Endothelial cell of umbilical vein (primary cell): ENCODE measurements at regions not wholly inside any gene's neighbourhood (a gene's known extent, or its start where the extent isn't known, plus 50 kb on each side); places are given as distances from the start of the nearest gene placed in this dataset.
A peak's percentile ranks its signal among the peaks of the same experiment; 100 is the strongest.

Experiments used
- BruUV-seq: library from RNA; stranded (reverse); fragments of 400-500 nt; replicated peaks from 2 replicates; lab custom pipeline; 2021; lab: Mats Ljungman, UMichigan
- CTCF ChIA-PET: fragments of 300-600, 350-600 bp; sonication (Branson Sonifier 250); formaldehyde crosslinking; loops from one replicate; lab custom pipeline; 2021; ENCODE audit warnings: antibody characterized with exemption, inconsistent platforms; lab: Charles Lee
- POLR2A ChIA-PET: fragments of 300-600, 350-600 bp; sonication (Branson Sonifier 250); formaldehyde crosslinking; loops from one replicate; lab custom pipeline; 2021; ENCODE audit warnings: antibody characterized with exemption, inconsistent platforms; lab: Charles Lee
- DNase-seq: peaks from one replicate; pipeline ENCODE4 v3.0.0-alpha.2; 2011; ENCODE audit warnings: low read depth, low spot score
- FAIRE-seq: peaks from 2 replicates; lab custom pipeline; 2011; peaks lifted over from hg19 to GRCh38; lab: Jason Lieb, UNC
- H2AFZ ChIP-seq: 2 replicates; pipeline ENCODE4 v1.6.0; 2012; ENCODE audit warnings: low read depth, low read length, control low read depth, inconsistent platforms
- H3K27ac ChIP-seq: 2 replicates; pipeline ENCODE4 v1.5.1; 2011; ENCODE audit warnings: low read depth, mild to moderate bottlenecking, control low read depth, low read length, moderate library complexity; ENCODE audit not compliant: insufficient read depth
- H3K27me3 ChIP-seq, 2 experiments: 2 replicates each; pipeline versions ENCODE4 v1.6.0 to v1.6.1; 2011; ENCODE audit warnings: low read length in 2 of 2, mixed read lengths in 1 of 2; ENCODE audit not compliant: control insufficient read depth in 2 of 2, insufficient read depth in 2 of 2
- H3K36me3 ChIP-seq, 2 experiments: 2 replicates in 1 of 2; 3 replicates in 1 of 2; pipeline ENCODE4 v1.5.1; 2011; ENCODE audit warnings: low read length in 2 of 2, mild to moderate bottlenecking in 1 of 2, moderate library complexity in 1 of 2; ENCODE audit not compliant: control insufficient read depth in 2 of 2, insufficient read depth in 2 of 2; ENCODE audit errors: extremely low read depth in 1 of 2
- H3K4me1 ChIP-seq: 3 replicates; pipeline ENCODE4 v1.5.1; 2011; ENCODE audit warnings: mild to moderate bottlenecking, low read length; ENCODE audit not compliant: control insufficient read depth, insufficient read depth; ENCODE audit errors: extremely low read depth
- H3K4me2 ChIP-seq: 2 replicates; pipeline ENCODE4 v1.6.1; 2011; ENCODE audit warnings: low read length, control low read depth, mixed read lengths; ENCODE audit not compliant: insufficient read depth
- H3K4me3 ChIP-seq, 3 experiments: fragments of 200-600 bp in 1 of 3; sonication (generic), shearing (Covaris generic) in 1 of 3; replicated peaks in 1 of 3; 2 replicates each; pipeline ENCODE4 v1.5.1; 2011 to 2016; ENCODE audit warnings: control low read depth in 3 of 3, low read length in 3 of 3, mild to moderate bottlenecking in 2 of 3, inconsistent platforms in 1 of 3, low read depth in 1 of 3, moderate library complexity in 1 of 3; ENCODE audit not compliant: insufficient read depth in 1 of 3
- H3K79me2 ChIP-seq: 2 replicates; pipeline ENCODE4 v1.6.0; 2012; ENCODE audit warnings: low read length, inconsistent platforms; ENCODE audit not compliant: control insufficient read depth, insufficient read depth
- H3K9ac ChIP-seq: replicated peaks from 2 replicates; pipeline ENCODE3; 2011; ENCODE audit warnings: low read length, control low read depth; ENCODE audit not compliant: insufficient read depth; ENCODE audit errors: extremely low read depth
- H3K9me1 ChIP-seq: replicated peaks from 3 replicates; pipeline ENCODE4 v1.6.0; 2011; ENCODE audit warnings: mild to moderate bottlenecking, low read length; ENCODE audit not compliant: control insufficient read depth, insufficient read depth; ENCODE audit errors: extremely low read depth
- H3K9me3 ChIP-seq: replicated peaks from 2 replicates; pipeline ENCODE4 v1.5.1; 2012; ENCODE audit warnings: low read length, inconsistent platforms; ENCODE audit not compliant: control insufficient read depth, insufficient read depth
- H4K20me1 ChIP-seq: replicated peaks from 2 replicates; pipeline ENCODE3; 2011; ENCODE audit warnings: mild to moderate bottlenecking, low read length; ENCODE audit not compliant: control insufficient read depth, insufficient read depth; ENCODE audit errors: extremely low read depth
- FOS ChIP-seq: IDR thresholded peaks from 2 replicates; pipeline ENCODE4 v1.6.1; 2011; ENCODE audit warnings: mild to moderate bottlenecking, low read length, moderate library complexity, borderline replicate concordance; ENCODE audit not compliant: insufficient read depth
- dilution Hi-C: fragments of 300-500 bp; cut with MboI; formaldehyde crosslinking; loops from one replicate; pipeline ENCODE4 v1.15.0; 2019; ENCODE audit warnings: low sequenced_read_pairs; ENCODE audit not compliant: extremely low pct_ligation_motif_present
- intact Hi-C: fragments of 100-400 bp; cut with micrococcal nuclease; formaldehyde crosslinking; loops from one replicate; pipeline ENCODE4 v1.10.0; 2022
- TF ChIP-seq, protein P1 (sequence below), 2 donors: IDR thresholded peaks; 1 replicate in 1 of 2; 2 replicates in 1 of 2; pipeline ENCODE4 v1.5.1; 2011; ENCODE audit warnings: low read length in 2 of 2, mild to moderate bottlenecking in 2 of 2, moderate library complexity in 2 of 2, control low read depth in 1 of 2, inconsistent platforms in 1 of 2, low read depth in 1 of 2; ENCODE audit not compliant: insufficient read depth in 1 of 2; ENCODE audit errors: extremely low read depth in 1 of 2

DNA sequence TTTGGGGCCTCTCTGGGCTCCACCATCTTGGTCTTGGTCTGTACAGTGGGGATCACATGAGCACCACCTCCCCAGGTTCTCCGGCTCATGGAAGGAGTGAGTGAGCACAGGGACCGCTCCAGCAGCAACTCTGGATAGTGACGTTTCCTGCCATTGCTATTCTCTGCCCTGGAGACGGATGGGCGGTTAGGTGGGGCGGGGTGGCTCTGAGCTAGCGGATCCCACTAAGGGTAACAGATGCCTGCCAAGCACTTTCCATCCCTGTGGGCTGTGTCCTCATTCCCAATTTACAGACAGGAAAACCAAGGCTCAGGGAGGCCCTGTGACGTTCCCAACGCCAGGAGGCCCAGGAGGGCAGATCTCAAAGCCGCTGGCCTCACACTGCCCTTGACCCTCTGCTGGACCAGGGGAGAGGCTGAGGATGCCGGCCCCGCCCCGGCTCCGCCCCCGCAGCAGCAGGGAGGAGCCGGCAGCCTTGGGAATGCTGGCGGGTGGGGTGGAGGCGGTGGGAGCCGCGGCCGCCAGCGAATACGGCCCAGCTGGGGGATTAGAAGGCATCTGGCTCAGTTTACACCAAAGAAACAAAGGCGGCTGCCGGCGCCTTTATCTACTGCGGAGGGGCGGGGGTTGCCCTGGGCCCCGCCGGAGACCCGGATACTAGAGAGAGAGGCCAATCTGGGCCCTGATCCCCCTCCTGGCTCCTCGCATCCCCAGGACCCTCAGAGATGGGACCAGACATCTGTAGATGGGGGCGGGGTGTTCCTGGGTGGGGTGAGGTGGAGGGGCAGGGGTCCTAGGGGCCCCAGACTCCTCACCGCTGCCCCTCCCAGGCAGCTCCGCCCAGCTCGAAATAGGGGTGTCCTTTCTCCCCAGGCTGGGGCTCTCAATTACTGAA lies 122.3 kb upstream of the CIBAR2 start:
- DNase-seq (peak; percentile 69), FAIRE-seq (peak; percentile 81)
- no peaks in the 10 kb centered on the region for H3K79me2 ChIP-seq
- intact Hi-C loops (loop anchor here (1.0 kb wide), 1 partner anchor 60 kb away; no protein-coding TSS in a partner anchor), dilution Hi-C loops (no loop called here)
- no peak for TF ChIP-seq FOS
- H3K4me1 ChIP-seq, result peaks cover 14% of the 10 kb centered on the region
- no peaks in the 10 kb centered on the region for H3K9me3 ChIP-seq
- peak overlapping the region in 2 of 3 experiments; percentile 49 to 56 for H3K4me3 ChIP-seq
- H2AFZ ChIP-seq, result peak overlapping the region; percentile 16
- no peaks in the 10 kb centered on the region for H3K9me1 ChIP-seq
- BruUV-seq, result no TSS peak
- H3K9ac ChIP-seq, result peak overlapping the region; percentile 9
- POLR2A ChIA-PET, result no interaction called here
- H3K4me2 ChIP-seq, result peak overlapping the region; percentile 57
- no peaks in the 10 kb centered on the region for H3K27me3 ChIP-seq
- no peaks in the 10 kb centered on the region for H3K36me3 ChIP-seq
- H4K20me1 ChIP-seq, result no peaks in the 10 kb centered on the region
- CTCF ChIA-PET, result interaction anchor here (0.6 to 3.0 kb wide), 6 partner anchors 11 to 120 kb away, joined by 3 to 21 read pairs (median 8); no protein-coding TSS in a partner anchor
- peak overlapping the region; percentile 40 for H3K27ac ChIP-seq

DNA sequence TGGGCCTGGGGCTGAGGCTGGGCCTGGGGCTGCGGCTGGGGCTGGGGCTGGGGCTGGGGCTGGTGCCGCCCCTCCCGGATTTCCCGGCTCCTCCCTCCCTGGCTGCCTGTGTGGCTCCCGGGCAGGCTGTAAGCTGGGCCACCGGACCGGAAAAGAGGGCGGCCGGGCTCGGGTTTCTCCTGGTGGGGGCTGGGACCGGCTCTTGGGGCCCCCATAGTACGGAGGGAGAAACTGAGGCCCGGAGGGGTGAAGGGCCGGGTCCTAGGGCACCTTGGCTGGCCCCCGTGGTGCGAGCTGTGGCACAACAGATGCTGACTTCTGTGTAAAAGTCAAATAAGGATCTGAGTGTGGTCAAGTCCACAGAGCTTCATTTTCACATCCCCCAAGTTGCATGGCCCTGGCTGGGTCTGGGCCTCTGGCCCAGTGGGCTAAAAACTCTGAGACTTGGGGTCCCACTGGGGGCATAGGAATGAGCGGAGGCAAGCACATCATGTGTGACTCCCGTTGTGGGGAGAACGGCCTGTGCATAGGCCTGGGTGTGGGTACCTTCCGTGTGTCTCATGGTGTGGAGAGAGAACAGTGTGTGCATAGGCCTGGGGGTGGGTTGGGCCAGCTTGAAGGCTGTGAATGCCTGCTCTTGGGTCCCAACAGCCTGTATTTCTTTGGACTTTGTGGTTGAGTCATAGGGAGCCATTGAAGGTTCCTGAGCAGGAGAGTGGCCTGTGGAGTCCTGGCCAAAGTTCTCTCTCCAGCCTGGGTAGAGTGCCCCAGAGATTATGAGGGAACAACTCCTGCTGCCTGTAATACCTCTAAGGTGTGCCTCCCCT lies 123.9 kb upstream of the CIBAR2 start:
- FAIRE-seq, result peak; percentile 48
- H3K36me3 ChIP-seq, result no peaks in the 10 kb centered on the region
- H2AFZ ChIP-seq, result peak overlapping the region; percentile 44
- no peaks in the 10 kb centered on the region for H3K9me1 ChIP-seq
- TF ChIP-seq, protein P1, sequence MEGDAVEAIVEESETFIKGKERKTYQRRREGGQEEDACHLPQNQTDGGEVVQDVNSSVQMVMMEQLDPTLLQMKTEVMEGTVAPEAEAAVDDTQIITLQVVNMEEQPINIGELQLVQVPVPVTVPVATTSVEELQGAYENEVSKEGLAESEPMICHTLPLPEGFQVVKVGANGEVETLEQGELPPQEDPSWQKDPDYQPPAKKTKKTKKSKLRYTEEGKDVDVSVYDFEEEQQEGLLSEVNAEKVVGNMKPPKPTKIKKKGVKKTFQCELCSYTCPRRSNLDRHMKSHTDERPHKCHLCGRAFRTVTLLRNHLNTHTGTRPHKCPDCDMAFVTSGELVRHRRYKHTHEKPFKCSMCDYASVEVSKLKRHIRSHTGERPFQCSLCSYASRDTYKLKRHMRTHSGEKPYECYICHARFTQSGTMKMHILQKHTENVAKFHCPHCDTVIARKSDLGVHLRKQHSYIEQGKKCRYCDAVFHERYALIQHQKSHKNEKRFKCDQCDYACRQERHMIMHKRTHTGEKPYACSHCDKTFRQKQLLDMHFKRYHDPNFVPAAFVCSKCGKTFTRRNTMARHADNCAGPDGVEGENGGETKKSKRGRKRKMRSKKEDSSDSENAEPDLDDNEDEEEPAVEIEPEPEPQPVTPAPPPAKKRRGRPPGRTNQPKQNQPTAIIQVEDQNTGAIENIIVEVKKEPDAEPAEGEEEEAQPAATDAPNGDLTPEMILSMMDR (IDR thresholded peaks at IDR 0.05; ENCODE audit: extremely low read depth in 1 of 2, insufficient read depth in 1 of 2, low read depth in 1 of 2, low read length in 2 of 2), result no peak
- no peak overlapping the region for H3K4me2 ChIP-seq
- peak; percentile 46 for DNase-seq
- no peak overlapping the region for H3K9ac ChIP-seq
- H3K79me2 ChIP-seq, result no peaks in the 10 kb centered on the region
- no TSS peak for BruUV-seq
- no peaks in the 10 kb centered on the region for H3K9me3 ChIP-seq
- peaks cover 14% of the 10 kb centered on the region for H3K4me1 ChIP-seq
- no peaks in the 10 kb centered on the region for H4K20me1 ChIP-seq
- no peaks in the 10 kb centered on the region for H3K27me3 ChIP-seq
- intact Hi-C loops (loop anchor here (1.0 kb wide), 1 partner anchor 62 kb away; no protein-coding TSS in a partner anchor), dilution Hi-C loops (no loop called here)
- peak overlapping the region; percentile 41 to 56 (median 49) for H3K4me3 ChIP-seq
- POLR2A ChIA-PET, result no interaction called here
- no peak overlapping the region for H3K27ac ChIP-seq
- CTCF ChIA-PET, result interaction anchor here (0.8 to 3.0 kb wide), 8 partner anchors 10 to 380 kb away, joined by 3 to 21 read pairs (median 8); no protein-coding TSS in a partner anchor
